OCI-LY1 (cell line): ENCODE measurements at regions not wholly inside any gene's neighbourhood (a gene's known extent, or its start where the extent isn't known, plus 50 kb on each side); places are given as distances from the start of the nearest gene placed in this dataset.

Experiments
- H2AFZ ChIP-seq: fragments of 200-600 bp; sonication (generic), shearing (Covaris generic); 2 replicates; pipeline ENCODE4 v1.6.0; 2014; ENCODE audit warnings: antibody characterized with exemption, mild to moderate bottlenecking, low read length
- H3F3A ChIP-seq: fragments of 200-600 bp; sonication (generic), shearing (Covaris generic); 2 replicates; pipeline ENCODE4 v1.6.0; 2014; ENCODE audit warnings: mild to moderate bottlenecking, antibody characterized with exemption, low read length, moderate library complexity; ENCODE audit not compliant: insufficient read depth
- H3K27ac ChIP-seq: fragments of 200-600 bp; sonication (generic); 2 replicates; pipeline ENCODE4 v1.5.1; 2014; ENCODE audit warnings: low read length, mixed run types, mild to moderate bottlenecking, low read depth; ENCODE audit not compliant: poor library complexity, severe bottlenecking
- H3K27me3 ChIP-seq: fragments of 200-600 bp; sonication (generic); 2 replicates; pipeline ENCODE4 v1.6.0; 2014; ENCODE audit warnings: antibody characterized with exemption, mild to moderate bottlenecking, low read length, moderate library complexity; ENCODE audit not compliant: insufficient read depth
- H3K36me3 ChIP-seq: fragments of 200-600 bp; sonication (generic); 2 replicates; pipeline ENCODE4 v1.6.1; 2014; ENCODE audit warnings: mild to moderate bottlenecking, antibody characterized with exemption, low read length, moderate library complexity, mixed read lengths; ENCODE audit not compliant: insufficient read depth
- H3K4me1 ChIP-seq: fragments of 200-600 bp; sonication (generic); 2 replicates; pipeline ENCODE4 v1.5.1; 2014; ENCODE audit warnings: mild to moderate bottlenecking, low read length, moderate library complexity; ENCODE audit not compliant: insufficient read depth, severe bottlenecking
- H3K4me2 ChIP-seq: fragments of 200-600 bp; sonication (generic), shearing (Covaris generic); 2 replicates; pipeline ENCODE4 v1.6.1; 2014; ENCODE audit warnings: low read length
- H3K4me3 ChIP-seq: fragments of 200-600 bp; sonication (generic); 2 replicates; pipeline ENCODE4 v1.5.1; 2014; ENCODE audit warnings: low read length, low read depth, mild to moderate bottlenecking, mixed read lengths; ENCODE audit not compliant: poor library complexity, severe bottlenecking
- H3K79me2 ChIP-seq: fragments of 200-600 bp; shearing (Covaris generic); 2 replicates; pipeline ENCODE4 v1.6.1; 2016; ENCODE audit warnings: mixed run types, low read length, mixed read lengths; ENCODE audit not compliant: insufficient read depth
- H3K9ac ChIP-seq: fragments of 200-600 bp; sonication (generic), shearing (Covaris generic); 2 replicates; pipeline ENCODE4 v1.6.1; 2014; ENCODE audit warnings: mild to moderate bottlenecking, low read length, mixed read lengths
- H3K9me2 ChIP-seq: fragments of 200-600 bp; sonication (generic), shearing (Covaris generic); 2 replicates; pipeline ENCODE4 v1.6.1; 2014; ENCODE audit warnings: low read depth, mild to moderate bottlenecking, low read length, mixed read lengths
- H3K9me3 ChIP-seq: fragments of 200-600 bp; shearing (Covaris generic); 2 replicates; pipeline ENCODE4 v1.6.1; 2014; ENCODE audit warnings: low read length, mixed read lengths
- H4K20me1 ChIP-seq: fragments of 200-600 bp; sonication (generic), shearing (Covaris generic); 2 replicates; pipeline ENCODE4 v1.6.0; 2016; ENCODE audit warnings: mild to moderate bottlenecking, low read length; ENCODE audit not compliant: insufficient read depth
- CTCF ChIP-seq: fragments of 200-600 bp; sonication (generic), shearing (Covaris generic); IDR thresholded peaks from 2 replicates; pipeline ENCODE4 v1.5.1; 2017; ENCODE audit warnings: mild to moderate bottlenecking, antibody characterized with exemption, low read length, moderate library complexity, mixed read lengths
- EZH2 ChIP-seq: fragments of 200-600 bp; sonication (generic), shearing (Covaris generic); IDR thresholded peaks from 2 replicates; pipeline ENCODE4 v1.8.0; 2017; ENCODE audit warnings: borderline replicate concordance, mixed run types, mild to moderate bottlenecking, antibody characterized with exemption, low read length, moderate library complexity, mixed read lengths

- Histone ChIP-seq H3K4me1 (no peaks in the 10 kb centered on the region), H3K9me3 (no peaks in the 10 kb centered on the region), H4K20me1 (no peaks in the 10 kb centered on the region), H3K36me3 (no peaks in the 10 kb centered on the region), H3K27ac (no peak overlapping the region), H3K4me2 (no peak overlapping the region), H3K9ac (no peak overlapping the region), H3K9me2 (no peaks in the 10 kb centered on the region), H3K79me2 (no peaks in the 10 kb centered on the region), H2AFZ (no peak overlapping the region), H3F3A (no peaks in the 10 kb centered on the region), H3K27me3 (no peaks in the 10 kb centered on the region), H3K4me3 (no peak overlapping the region)
- TF ChIP-seq EZH2: no peak
- TF ChIP-seq CTCF: no peak
Observed at GRCh38 chr7:26584326-26584725, 280.1 kb downstream of the SKAP2 start.

GRCh38 chr7:26584987-26585665 lies 279.3 kb downstream of the SKAP2 start:
- no peak overlapping the region for H3K4me2 ChIP-seq
- TF ChIP-seq EZH2 (no peak), CTCF (no peak)
- H3K9ac ChIP-seq: no peak overlapping the region
- no peak overlapping the region for H3K27ac ChIP-seq
- H3K4me1 ChIP-seq: no peaks in the 10 kb centered on the region
- H3K9me2 ChIP-seq: no peaks in the 10 kb centered on the region
- H2AFZ ChIP-seq: no peak overlapping the region
- H3F3A ChIP-seq: no peaks in the 10 kb centered on the region
- H3K4me3 ChIP-seq: no peak overlapping the region
- H4K20me1 ChIP-seq: no peaks in the 10 kb centered on the region
- H3K36me3 ChIP-seq: no peaks in the 10 kb centered on the region
- H3K79me2 ChIP-seq: no peaks in the 10 kb centered on the region
- H3K27me3 ChIP-seq: no peaks in the 10 kb centered on the region
- no peaks in the 10 kb centered on the region for H3K9me3 ChIP-seq

- no peaks in the 10 kb centered on the region for H3K79me2 ChIP-seq
- H3K4me1 ChIP-seq: no peaks in the 10 kb centered on the region
- H2AFZ ChIP-seq: no peak overlapping the region
- no peaks in the 10 kb centered on the region for H3K36me3 ChIP-seq
- H4K20me1 ChIP-seq: no peaks in the 10 kb centered on the region
- H3F3A ChIP-seq: no peaks in the 10 kb centered on the region
- H3K4me2 ChIP-seq: no peak overlapping the region
- TF ChIP-seq CTCF: no peak
- TF ChIP-seq EZH2: no peak
- no peaks in the 10 kb centered on the region for H3K9me3 ChIP-seq
- H3K27me3 ChIP-seq: no peaks in the 10 kb centered on the region
- no peak overlapping the region for H3K27ac ChIP-seq
- no peak overlapping the region for H3K9ac ChIP-seq
- H3K9me2 ChIP-seq: no peaks in the 10 kb centered on the region
- H3K4me3 ChIP-seq: no peak overlapping the region
Observed at GRCh38 chr7:26587536-26587935, 276.9 kb downstream of the SKAP2 start.
